OCI-LY7 (cell line): ENCODE measurements at regions not wholly inside any gene's neighbourhood (a gene's known extent, or its start where the extent isn't known, plus 50 kb on each side); places are given as distances from the start of the nearest gene placed in this dataset.

Experiments used
- BruUV-seq: library from RNA; stranded (reverse); fragments of 400-500 nt; replicated peaks from 2 replicates; lab custom pipeline; 2021; lab: Mats Ljungman, UMichigan
- CTCF ChIA-PET: fragments of 300-600 bp; sonication (Branson Sonifier 250); formaldehyde crosslinking; loops from one replicate; lab custom pipeline; 2022; ENCODE audit warnings: antibody characterized with exemption; ENCODE audit not compliant: unreplicated experiment; lab: Charles Lee
- POLR2A ChIA-PET: fragments of 300-600 bp; sonication (Branson Sonifier 250); formaldehyde crosslinking; loops from one replicate; lab custom pipeline; 2022; ENCODE audit warnings: antibody characterized with exemption; lab: Charles Lee
- DNase-seq: peaks from one replicate; pipeline ENCODE4 v3.0.0-alpha.2; 2015; ENCODE audit warnings: low spot score
- H2AFZ ChIP-seq: fragments of 200-600 bp; sonication (generic), shearing (Covaris generic); 2 replicates; pipeline ENCODE4 v1.6.1; 2014; ENCODE audit warnings: mild to moderate bottlenecking, antibody characterized with exemption, low read length, moderate library complexity
- H3K27ac ChIP-seq: fragments of 200-600 bp; sonication (generic); 2 replicates; pipeline ENCODE4 v1.5.1; 2014; ENCODE audit warnings: mixed run types, low read depth, mild to moderate bottlenecking, moderate library complexity, low read length, inconsistent platforms; ENCODE audit not compliant: poor library complexity, severe bottlenecking
- H3K36me3 ChIP-seq: fragments of 200-600 bp; sonication (generic); 2 replicates; pipeline ENCODE4 v1.6.1; 2014; ENCODE audit warnings: mild to moderate bottlenecking, antibody characterized with exemption, low read length, moderate library complexity, mixed read lengths; ENCODE audit not compliant: insufficient read depth
- H3K4me1 ChIP-seq: fragments of 200-600 bp; sonication (generic); 2 replicates; pipeline ENCODE4 v1.5.1; 2014; ENCODE audit warnings: mild to moderate bottlenecking, low read length; ENCODE audit not compliant: insufficient read depth, poor library complexity, severe bottlenecking
- H3K4me2 ChIP-seq: fragments of 200-600 bp; sonication (generic); 2 replicates; pipeline ENCODE4 v1.6.1; 2014; ENCODE audit warnings: mild to moderate bottlenecking, low read length
- H3K4me3 ChIP-seq: fragments of 200-600 bp; sonication (generic); 2 replicates; pipeline ENCODE4 v1.5.1; 2014; ENCODE audit warnings: mild to moderate bottlenecking, low read depth, low read length; ENCODE audit not compliant: poor library complexity, severe bottlenecking
- H3K79me2 ChIP-seq: fragments of 200-600 bp; sonication (generic); 2 replicates; pipeline ENCODE4 v1.6.1; 2016; ENCODE audit warnings: low read depth, mild to moderate bottlenecking, low read length, moderate library complexity, mixed read lengths; ENCODE audit not compliant: insufficient read depth
- H3K9me2 ChIP-seq: fragments of 200-600 bp; sonication (generic); 2 replicates; pipeline ENCODE4 v1.6.1; 2016; ENCODE audit warnings: mild to moderate bottlenecking, low read length, mixed read lengths; ENCODE audit not compliant: insufficient read depth
- H3K9me3 ChIP-seq: fragments of 200-600 bp; sonication (generic); 2 replicates; pipeline ENCODE4 v1.6.1; 2014; ENCODE audit warnings: mild to moderate bottlenecking, mixed run types, low read length, mixed read lengths
- H4K20me1 ChIP-seq: fragments of 200-600 bp; sonication (generic); 2 replicates; pipeline ENCODE4 v1.6.1; 2014; ENCODE audit warnings: mild to moderate bottlenecking, antibody characterized with exemption, low read length, moderate library complexity, mixed read lengths; ENCODE audit not compliant: insufficient read depth
- EZH2phosphoT487 ChIP-seq: fragments of 200-600 bp; sonication (generic); IDR thresholded peaks from 2 replicates; pipeline ENCODE4 v1.6.1; 2018; ENCODE audit warnings: low read depth, borderline replicate concordance, mild to moderate bottlenecking, mixed run types, antibody characterized with exemption, low read length, moderate library complexity, mixed read lengths
- intact Hi-C: fragments of 100-400 bp; cut with micrococcal nuclease; formaldehyde crosslinking; loops from one replicate; pipeline ENCODE4 v1.10.0; 2022; ENCODE audit not compliant: unreplicated experiment
- TF ChIP-seq, protein P1 (sequence below): fragments of 200-600 bp; sonication (generic); conservative IDR thresholded peaks from 2 replicates; pipeline ENCODE4 v1.5.1; 2014; ENCODE audit warnings: mild to moderate bottlenecking, antibody characterized with exemption, low read length, moderate library complexity, mixed read lengths

DNA sequence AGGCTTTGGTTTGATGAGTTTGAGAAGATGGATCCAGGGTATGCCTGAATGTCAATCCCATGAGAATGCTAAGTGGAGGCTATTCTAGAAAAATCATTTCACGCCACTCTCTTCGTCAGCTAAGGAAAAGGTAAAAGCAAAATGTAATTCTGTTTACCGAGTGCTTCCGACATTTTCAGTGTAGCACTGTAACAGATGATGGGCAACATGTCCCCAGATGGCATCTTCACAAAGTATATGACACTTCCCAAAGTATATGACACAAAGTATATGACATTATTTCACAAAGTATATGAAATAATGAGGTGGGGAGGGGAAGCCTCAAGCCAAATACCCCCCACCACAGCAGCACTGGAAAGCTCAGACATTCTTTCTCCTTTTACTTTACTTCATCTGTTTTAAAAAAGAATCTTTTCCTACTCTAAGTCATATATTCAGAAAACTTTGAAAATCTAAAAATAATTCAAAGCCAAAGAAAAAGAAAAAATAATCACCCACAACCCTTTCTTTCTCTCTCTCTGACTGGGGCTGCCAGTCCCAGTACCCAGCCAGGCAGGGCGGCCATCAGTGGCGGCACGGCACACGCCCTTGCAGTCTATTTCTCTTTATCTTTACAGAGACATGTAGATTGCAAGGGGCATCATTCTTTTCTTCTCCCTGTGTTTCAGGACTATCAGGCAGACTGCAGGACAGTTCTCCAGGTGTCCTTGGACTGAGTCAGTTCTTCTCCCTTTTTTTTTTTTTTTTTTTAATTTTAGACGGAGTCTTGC, 179.8 kb downstream of the SNX10 start:
- Histone ChIP-seq H3K4me2 (no peak overlapping the region), H4K20me1 (no peaks in the 10 kb centered on the region), H3K4me1 (no peaks in the 10 kb centered on the region), H2AFZ (no peak overlapping the region), H3K4me3 (no peak overlapping the region), H3K27ac (no peak overlapping the region), H3K79me2 (no peaks in the 10 kb centered on the region), H3K36me3 (no peaks in the 10 kb centered on the region), H3K9me3 (no peaks in the 10 kb centered on the region), H3K9me2 (no peaks in the 10 kb centered on the region)
- BruUV-seq: no TSS peak
- DNase-seq: no peak
- CTCF ChIA-PET: no interaction called here
- intact Hi-C loops: no loop called here
- POLR2A ChIA-PET: interaction anchor here (0.7 to 0.8 kb wide), 2 partner anchors 10 to 18 kb away, joined by 3 to 4 read pairs; no protein-coding TSS in a partner anchor
- TF ChIP-seq, protein P1, sequence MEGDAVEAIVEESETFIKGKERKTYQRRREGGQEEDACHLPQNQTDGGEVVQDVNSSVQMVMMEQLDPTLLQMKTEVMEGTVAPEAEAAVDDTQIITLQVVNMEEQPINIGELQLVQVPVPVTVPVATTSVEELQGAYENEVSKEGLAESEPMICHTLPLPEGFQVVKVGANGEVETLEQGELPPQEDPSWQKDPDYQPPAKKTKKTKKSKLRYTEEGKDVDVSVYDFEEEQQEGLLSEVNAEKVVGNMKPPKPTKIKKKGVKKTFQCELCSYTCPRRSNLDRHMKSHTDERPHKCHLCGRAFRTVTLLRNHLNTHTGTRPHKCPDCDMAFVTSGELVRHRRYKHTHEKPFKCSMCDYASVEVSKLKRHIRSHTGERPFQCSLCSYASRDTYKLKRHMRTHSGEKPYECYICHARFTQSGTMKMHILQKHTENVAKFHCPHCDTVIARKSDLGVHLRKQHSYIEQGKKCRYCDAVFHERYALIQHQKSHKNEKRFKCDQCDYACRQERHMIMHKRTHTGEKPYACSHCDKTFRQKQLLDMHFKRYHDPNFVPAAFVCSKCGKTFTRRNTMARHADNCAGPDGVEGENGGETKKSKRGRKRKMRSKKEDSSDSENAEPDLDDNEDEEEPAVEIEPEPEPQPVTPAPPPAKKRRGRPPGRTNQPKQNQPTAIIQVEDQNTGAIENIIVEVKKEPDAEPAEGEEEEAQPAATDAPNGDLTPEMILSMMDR: no peak
- TF ChIP-seq EZH2phosphoT487: no peak

DNA sequence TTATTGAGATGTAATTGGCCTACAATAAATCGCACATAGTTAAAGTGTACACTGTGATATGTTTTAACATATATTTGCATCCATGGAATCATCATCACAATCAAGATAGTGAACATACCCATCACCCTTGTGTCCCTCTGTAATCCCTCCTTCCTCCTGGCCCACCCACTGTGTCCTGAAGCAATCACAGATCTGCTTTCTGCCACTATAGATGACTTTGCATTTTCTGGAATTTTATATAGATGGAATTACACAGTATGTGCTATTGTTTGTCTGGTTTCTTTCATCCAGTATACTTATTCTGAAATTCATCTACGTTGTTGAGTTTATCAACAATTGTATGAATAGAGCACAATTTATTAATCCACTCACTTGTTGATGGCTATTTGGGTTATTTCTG, 181.3 kb downstream of the SNX10 start:
- Histone ChIP-seq H2AFZ (no peak overlapping the region), H4K20me1 (no peaks in the 10 kb centered on the region), H3K4me2 (no peak overlapping the region), H3K36me3 (no peaks in the 10 kb centered on the region), H3K4me1 (no peaks in the 10 kb centered on the region), H3K79me2 (no peaks in the 10 kb centered on the region), H3K27ac (no peak overlapping the region), H3K4me3 (no peak overlapping the region), H3K9me3 (no peaks in the 10 kb centered on the region), H3K9me2 (no peaks in the 10 kb centered on the region)
- BruUV-seq: no TSS peak
- ChIA-PET CTCF (no interaction called here), POLR2A (interaction anchor here (0.6 kb wide), 2 partner anchors 93 to 221 kb away, joined by 3 read pairs; no protein-coding TSS in a partner anchor)
- TF ChIP-seq, protein P1: no peak
- TF ChIP-seq EZH2phosphoT487: no peak
- DNase-seq: no peak
- intact Hi-C loops: no loop called here

GRCh38 chr7:26476271-26476670, 184.6 kb downstream of the SNX10 start:
- no peak overlapping the region for H2AFZ ChIP-seq
- H3K9me3 ChIP-seq: no peaks in the 10 kb centered on the region
- H3K4me1 ChIP-seq: no peaks in the 10 kb centered on the region
- intact Hi-C loops: no loop called here
- DNase-seq: no peak
- no peaks in the 10 kb centered on the region for H3K36me3 ChIP-seq
- no peak overlapping the region for H3K4me2 ChIP-seq
- no peak for TF ChIP-seq EZH2phosphoT487
- TF ChIP-seq, protein P1: no peak
- H4K20me1 ChIP-seq: no peaks in the 10 kb centered on the region
- no peak overlapping the region for H3K4me3 ChIP-seq
- H3K79me2 ChIP-seq: no peaks in the 10 kb centered on the region
- ChIA-PET CTCF (interaction anchor here (0.6 kb wide), 1 partner anchor 18 kb away, joined by 4 read pairs; no protein-coding TSS in a partner anchor), POLR2A (no interaction called here)
- BruUV-seq: no TSS peak
- no peak overlapping the region for H3K27ac ChIP-seq
- no peaks in the 10 kb centered on the region for H3K9me2 ChIP-seq
